Endothelial cell of umbilical vein (primary cell): ENCODE measurements at regions not wholly inside any gene's neighbourhood (a gene's known extent, or its start where the extent isn't known, plus 50 kb on each side); places are given as distances from the start of the nearest gene placed in this dataset.

Source experiments
- BruUV-seq: library from RNA; stranded (reverse); fragments of 400-500 nt; replicated peaks from 2 replicates; lab custom pipeline; 2021; lab: Mats Ljungman, UMichigan
- CTCF ChIA-PET: fragments of 300-600, 350-600 bp; sonication (Branson Sonifier 250); formaldehyde crosslinking; loops from one replicate; lab custom pipeline; 2021; ENCODE audit warnings: antibody characterized with exemption, inconsistent platforms; lab: Charles Lee
- POLR2A ChIA-PET: fragments of 300-600, 350-600 bp; sonication (Branson Sonifier 250); formaldehyde crosslinking; loops from one replicate; lab custom pipeline; 2021; ENCODE audit warnings: antibody characterized with exemption, inconsistent platforms; lab: Charles Lee
- DNase-seq: peaks from one replicate; pipeline ENCODE4 v3.0.0-alpha.2; 2011; ENCODE audit warnings: low read depth, low spot score
- FAIRE-seq: peaks from 2 replicates; lab custom pipeline; 2011; peaks lifted over from hg19 to GRCh38; lab: Jason Lieb, UNC
- H2AFZ ChIP-seq: 2 replicates; pipeline ENCODE4 v1.6.0; 2012; ENCODE audit warnings: low read depth, low read length, control low read depth, inconsistent platforms
- H3K27ac ChIP-seq: 2 replicates; pipeline ENCODE4 v1.5.1; 2011; ENCODE audit warnings: low read depth, mild to moderate bottlenecking, control low read depth, low read length, moderate library complexity; ENCODE audit not compliant: insufficient read depth
- H3K27me3 ChIP-seq, 2 experiments: 2 replicates each; pipeline versions ENCODE4 v1.6.0 to v1.6.1; 2011; ENCODE audit warnings: low read length in 2 of 2, mixed read lengths in 1 of 2; ENCODE audit not compliant: control insufficient read depth in 2 of 2, insufficient read depth in 2 of 2
- H3K36me3 ChIP-seq, 2 experiments: 2 replicates in 1 of 2; 3 replicates in 1 of 2; pipeline ENCODE4 v1.5.1; 2011; ENCODE audit warnings: low read length in 2 of 2, mild to moderate bottlenecking in 1 of 2, moderate library complexity in 1 of 2; ENCODE audit not compliant: control insufficient read depth in 2 of 2, insufficient read depth in 2 of 2; ENCODE audit errors: extremely low read depth in 1 of 2
- H3K4me1 ChIP-seq: 3 replicates; pipeline ENCODE4 v1.5.1; 2011; ENCODE audit warnings: mild to moderate bottlenecking, low read length; ENCODE audit not compliant: control insufficient read depth, insufficient read depth; ENCODE audit errors: extremely low read depth
- H3K4me2 ChIP-seq: 2 replicates; pipeline ENCODE4 v1.6.1; 2011; ENCODE audit warnings: low read length, control low read depth, mixed read lengths; ENCODE audit not compliant: insufficient read depth
- H3K4me3 ChIP-seq, 3 experiments: fragments of 200-600 bp in 1 of 3; sonication (generic), shearing (Covaris generic) in 1 of 3; replicated peaks in 1 of 3; 2 replicates each; pipeline ENCODE4 v1.5.1; 2011 to 2016; ENCODE audit warnings: control low read depth in 3 of 3, low read length in 3 of 3, mild to moderate bottlenecking in 2 of 3, inconsistent platforms in 1 of 3, low read depth in 1 of 3, moderate library complexity in 1 of 3; ENCODE audit not compliant: insufficient read depth in 1 of 3
- H3K79me2 ChIP-seq: 2 replicates; pipeline ENCODE4 v1.6.0; 2012; ENCODE audit warnings: low read length, inconsistent platforms; ENCODE audit not compliant: control insufficient read depth, insufficient read depth
- H3K9ac ChIP-seq: replicated peaks from 2 replicates; pipeline ENCODE3; 2011; ENCODE audit warnings: low read length, control low read depth; ENCODE audit not compliant: insufficient read depth; ENCODE audit errors: extremely low read depth
- H3K9me1 ChIP-seq: replicated peaks from 3 replicates; pipeline ENCODE4 v1.6.0; 2011; ENCODE audit warnings: mild to moderate bottlenecking, low read length; ENCODE audit not compliant: control insufficient read depth, insufficient read depth; ENCODE audit errors: extremely low read depth
- H3K9me3 ChIP-seq: replicated peaks from 2 replicates; pipeline ENCODE4 v1.5.1; 2012; ENCODE audit warnings: low read length, inconsistent platforms; ENCODE audit not compliant: control insufficient read depth, insufficient read depth
- H4K20me1 ChIP-seq: replicated peaks from 2 replicates; pipeline ENCODE3; 2011; ENCODE audit warnings: mild to moderate bottlenecking, low read length; ENCODE audit not compliant: control insufficient read depth, insufficient read depth; ENCODE audit errors: extremely low read depth
- EZH2 ChIP-seq: IDR thresholded peaks from 2 replicates; pipeline ENCODE4 v1.6.1; 2012; ENCODE audit warnings: borderline replicate concordance, low read depth, mild to moderate bottlenecking, moderate library complexity, low read length, inconsistent platforms; ENCODE audit not compliant: severe bottlenecking
- FOS ChIP-seq: IDR thresholded peaks from 2 replicates; pipeline ENCODE4 v1.6.1; 2011; ENCODE audit warnings: mild to moderate bottlenecking, low read length, moderate library complexity, borderline replicate concordance; ENCODE audit not compliant: insufficient read depth
- GATA2 ChIP-seq: IDR thresholded peaks from 2 replicates; pipeline ENCODE4 v1.7.0; 2011; ENCODE audit warnings: low read depth, mild to moderate bottlenecking, moderate library complexity, mixed read lengths, low read length; ENCODE audit not compliant: insufficient read length, insufficient read depth
- JUN ChIP-seq: IDR thresholded peaks from 2 replicates; pipeline ENCODE4 v1.6.1; 2011; ENCODE audit warnings: borderline replicate concordance, low read depth; ENCODE audit not compliant: insufficient read length, insufficient read depth
- MYC ChIP-seq: IDR thresholded peaks from one replicate; pipeline ENCODE4 v1.6.1; 2011; ENCODE audit warnings: mild to moderate bottlenecking, low read depth, low read length
- POLR2A ChIP-seq: IDR thresholded peaks from 2 replicates; pipeline ENCODE4 v1.6.1; 2012; ENCODE audit warnings: low read depth, mild to moderate bottlenecking, control low read depth, low read length
- POLR2AphosphoS5 ChIP-seq: IDR thresholded peaks from 2 replicates; pipeline ENCODE4 v1.6.1; 2012; ENCODE audit warnings: low read depth, mild to moderate bottlenecking, control low read depth, low read length, moderate library complexity; ENCODE audit not compliant: insufficient read depth
- dilution Hi-C: fragments of 300-500 bp; cut with MboI; formaldehyde crosslinking; loops from one replicate; pipeline ENCODE4 v1.15.0; 2019; ENCODE audit warnings: low sequenced_read_pairs; ENCODE audit not compliant: extremely low pct_ligation_motif_present
- intact Hi-C: fragments of 100-400 bp; cut with micrococcal nuclease; formaldehyde crosslinking; loops from one replicate; pipeline ENCODE4 v1.10.0; 2022
- TF ChIP-seq, protein P1 (sequence below): IDR thresholded peaks from 2 replicates; pipeline ENCODE4 v1.6.1; 2011; ENCODE audit not compliant: insufficient read depth, insufficient read length
- TF ChIP-seq, protein P2 (sequence below), 2 donors: IDR thresholded peaks; 1 replicate in 1 of 2; 2 replicates in 1 of 2; pipeline ENCODE4 v1.5.1; 2011; ENCODE audit warnings: low read length in 2 of 2, mild to moderate bottlenecking in 2 of 2, moderate library complexity in 2 of 2, control low read depth in 1 of 2, inconsistent platforms in 1 of 2, low read depth in 1 of 2; ENCODE audit not compliant: insufficient read depth in 1 of 2; ENCODE audit errors: extremely low read depth in 1 of 2

DNA sequence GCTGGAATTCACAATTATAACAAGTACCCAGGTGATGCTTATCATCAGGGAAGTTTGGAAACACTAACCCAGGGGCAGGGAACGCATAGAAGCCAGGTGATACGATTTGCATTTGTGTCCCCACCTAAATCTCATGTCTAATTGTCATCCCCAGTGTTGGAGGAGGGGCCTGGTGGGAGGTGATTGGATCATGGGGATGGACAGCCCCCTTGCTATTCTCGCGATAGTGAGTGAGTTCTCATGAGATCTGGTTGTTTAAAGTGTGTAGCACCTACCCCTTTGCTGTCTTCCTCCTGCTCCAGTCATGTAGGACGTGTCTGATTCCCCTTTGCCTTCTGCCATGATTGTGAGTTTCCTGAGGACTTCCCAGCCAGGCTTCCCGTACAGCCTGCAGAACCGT is 276.3 kb downstream of the UTP18 start:
- Histone ChIP-seq H3K27me3 (no peaks in the 10 kb centered on the region), H3K27ac (no peak overlapping the region), H3K9me3 (no peaks in the 10 kb centered on the region), H3K4me1 (no peaks in the 10 kb centered on the region), H3K79me2 (no peaks in the 10 kb centered on the region), H4K20me1 (no peaks in the 10 kb centered on the region), H3K4me2 (no peak overlapping the region), H3K36me3 (no peaks in the 10 kb centered on the region), H3K9ac (no peak overlapping the region), H3K4me3 (no peak overlapping the region), H2AFZ (no peak overlapping the region), H3K9me1 (no peaks in the 10 kb centered on the region)
- no peak for FAIRE-seq
- BruUV-seq = no TSS peak
- POLR2A ChIA-PET = no interaction called here
- TF ChIP-seq MYC (no peak), FOS (no peak), POLR2A (no peak), EZH2 (no peak), JUN (no peak), POLR2AphosphoS5 (no peak), GATA2 (no peak)
- TF ChIP-seq, protein P1, sequence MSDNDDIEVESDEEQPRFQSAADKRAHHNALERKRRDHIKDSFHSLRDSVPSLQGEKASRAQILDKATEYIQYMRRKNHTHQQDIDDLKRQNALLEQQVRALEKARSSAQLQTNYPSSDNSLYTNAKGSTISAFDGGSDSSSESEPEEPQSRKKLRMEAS = no peak
- TF ChIP-seq, protein P2, sequence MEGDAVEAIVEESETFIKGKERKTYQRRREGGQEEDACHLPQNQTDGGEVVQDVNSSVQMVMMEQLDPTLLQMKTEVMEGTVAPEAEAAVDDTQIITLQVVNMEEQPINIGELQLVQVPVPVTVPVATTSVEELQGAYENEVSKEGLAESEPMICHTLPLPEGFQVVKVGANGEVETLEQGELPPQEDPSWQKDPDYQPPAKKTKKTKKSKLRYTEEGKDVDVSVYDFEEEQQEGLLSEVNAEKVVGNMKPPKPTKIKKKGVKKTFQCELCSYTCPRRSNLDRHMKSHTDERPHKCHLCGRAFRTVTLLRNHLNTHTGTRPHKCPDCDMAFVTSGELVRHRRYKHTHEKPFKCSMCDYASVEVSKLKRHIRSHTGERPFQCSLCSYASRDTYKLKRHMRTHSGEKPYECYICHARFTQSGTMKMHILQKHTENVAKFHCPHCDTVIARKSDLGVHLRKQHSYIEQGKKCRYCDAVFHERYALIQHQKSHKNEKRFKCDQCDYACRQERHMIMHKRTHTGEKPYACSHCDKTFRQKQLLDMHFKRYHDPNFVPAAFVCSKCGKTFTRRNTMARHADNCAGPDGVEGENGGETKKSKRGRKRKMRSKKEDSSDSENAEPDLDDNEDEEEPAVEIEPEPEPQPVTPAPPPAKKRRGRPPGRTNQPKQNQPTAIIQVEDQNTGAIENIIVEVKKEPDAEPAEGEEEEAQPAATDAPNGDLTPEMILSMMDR (IDR thresholded peaks at IDR 0.05; ENCODE audit: extremely low read depth in 1 of 2, insufficient read depth in 1 of 2, low read depth in 1 of 2, low read length in 2 of 2) = no peak
- intact Hi-C loops (loop anchor here (1.0 to 10.0 kb wide), 4 partner anchors 75 to 532 kb away; no protein-coding TSS in a partner anchor), dilution Hi-C loops (no loop called here)
- no peak for DNase-seq
- CTCF ChIA-PET = interaction anchor here (3.4 kb wide), 1 partner anchor 238 kb away, joined by 49 read pairs; no protein-coding TSS in a partner anchor
